ENCODE measurements at regions not wholly inside any gene's neighbourhood (a gene's known extent, or its start where the extent isn't known, plus 50 kb on each side); places are given as distances from the start of the nearest gene placed in this dataset.
A peak's percentile ranks its signal among the peaks of the same experiment; 100 is the strongest.

DNA sequence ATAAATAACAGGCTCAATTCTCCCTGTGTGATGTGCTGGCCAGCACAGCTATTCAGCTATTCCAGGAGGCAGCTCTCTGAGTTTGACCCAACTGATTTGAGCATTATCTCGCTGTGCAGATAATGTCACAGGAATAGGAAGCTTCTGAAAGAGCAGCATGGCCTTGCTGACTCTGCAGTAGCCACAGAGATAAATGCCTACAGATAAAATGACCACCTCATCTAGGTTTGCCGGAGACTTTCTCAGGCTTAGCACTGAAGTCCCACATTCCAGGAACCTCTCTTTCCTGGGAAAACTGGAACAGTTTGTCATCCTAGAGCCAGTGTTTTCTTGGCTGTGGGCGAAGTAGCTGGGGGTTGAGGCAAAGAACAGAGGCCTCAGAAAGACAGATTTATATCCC lies 98.9 kb downstream of the MRPL39 start (continued):
- no peak for TF ChIP-seq EZH2phosphoT487 (IDR thresholded peaks at IDR 0.05; ENCODE audit: unreplicated experiment)
- TF ChIP-seq, protein P1, sequence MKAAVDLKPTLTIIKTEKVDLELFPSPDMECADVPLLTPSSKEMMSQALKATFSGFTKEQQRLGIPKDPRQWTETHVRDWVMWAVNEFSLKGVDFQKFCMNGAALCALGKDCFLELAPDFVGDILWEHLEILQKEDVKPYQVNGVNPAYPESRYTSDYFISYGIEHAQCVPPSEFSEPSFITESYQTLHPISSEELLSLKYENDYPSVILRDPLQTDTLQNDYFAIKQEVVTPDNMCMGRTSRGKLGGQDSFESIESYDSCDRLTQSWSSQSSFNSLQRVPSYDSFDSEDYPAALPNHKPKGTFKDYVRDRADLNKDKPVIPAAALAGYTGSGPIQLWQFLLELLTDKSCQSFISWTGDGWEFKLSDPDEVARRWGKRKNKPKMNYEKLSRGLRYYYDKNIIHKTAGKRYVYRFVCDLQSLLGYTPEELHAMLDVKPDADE (IDR thresholded peaks at IDR 0.05) = no peak

DNA sequence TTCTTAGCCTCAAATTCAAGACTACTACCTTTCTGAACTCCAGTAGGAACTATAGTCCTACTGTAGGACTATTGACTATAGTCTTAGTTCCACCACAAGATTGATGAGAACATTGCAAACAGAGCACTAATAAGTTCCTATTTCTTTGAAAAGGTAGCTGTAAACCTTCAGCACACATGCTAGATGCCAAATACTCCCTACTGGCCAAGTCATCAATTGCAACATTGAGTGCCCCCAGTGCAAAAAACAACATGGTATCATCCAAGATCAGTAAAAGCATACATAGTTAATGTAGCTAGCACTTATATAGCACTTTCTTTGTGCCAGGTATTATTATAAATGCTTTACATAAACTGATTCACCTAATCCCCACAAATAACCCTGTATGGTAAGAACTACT lies 99.8 kb downstream of the MRPL39 start:
- H3K9me3 Mint-ChIP-seq = no peaks in the 10 kb centered on the region; the same call in 2 of the 3 replicates
- H3K4me1 Mint-ChIP-seq = peaks cover 4% of the 10 kb centered on the region; the same call in 1 of the 3 replicates
- TF ChIP-seq, protein P2, sequence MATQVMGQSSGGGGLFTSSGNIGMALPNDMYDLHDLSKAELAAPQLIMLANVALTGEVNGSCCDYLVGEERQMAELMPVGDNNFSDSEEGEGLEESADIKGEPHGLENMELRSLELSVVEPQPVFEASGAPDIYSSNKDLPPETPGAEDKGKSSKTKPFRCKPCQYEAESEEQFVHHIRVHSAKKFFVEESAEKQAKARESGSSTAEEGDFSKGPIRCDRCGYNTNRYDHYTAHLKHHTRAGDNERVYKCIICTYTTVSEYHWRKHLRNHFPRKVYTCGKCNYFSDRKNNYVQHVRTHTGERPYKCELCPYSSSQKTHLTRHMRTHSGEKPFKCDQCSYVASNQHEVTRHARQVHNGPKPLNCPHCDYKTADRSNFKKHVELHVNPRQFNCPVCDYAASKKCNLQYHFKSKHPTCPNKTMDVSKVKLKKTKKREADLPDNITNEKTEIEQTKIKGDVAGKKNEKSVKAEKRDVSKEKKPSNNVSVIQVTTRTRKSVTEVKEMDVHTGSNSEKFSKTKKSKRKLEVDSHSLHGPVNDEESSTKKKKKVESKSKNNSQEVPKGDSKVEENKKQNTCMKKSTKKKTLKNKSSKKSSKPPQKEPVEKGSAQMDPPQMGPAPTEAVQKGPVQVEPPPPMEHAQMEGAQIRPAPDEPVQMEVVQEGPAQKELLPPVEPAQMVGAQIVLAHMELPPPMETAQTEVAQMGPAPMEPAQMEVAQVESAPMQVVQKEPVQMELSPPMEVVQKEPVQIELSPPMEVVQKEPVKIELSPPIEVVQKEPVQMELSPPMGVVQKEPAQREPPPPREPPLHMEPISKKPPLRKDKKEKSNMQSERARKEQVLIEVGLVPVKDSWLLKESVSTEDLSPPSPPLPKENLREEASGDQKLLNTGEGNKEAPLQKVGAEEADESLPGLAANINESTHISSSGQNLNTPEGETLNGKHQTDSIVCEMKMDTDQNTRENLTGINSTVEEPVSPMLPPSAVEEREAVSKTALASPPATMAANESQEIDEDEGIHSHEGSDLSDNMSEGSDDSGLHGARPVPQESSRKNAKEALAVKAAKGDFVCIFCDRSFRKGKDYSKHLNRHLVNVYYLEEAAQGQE (IDR thresholded peaks at IDR 0.05; ENCODE audit: unreplicated experiment) = no peak
- TF ChIP-seq, protein P3, sequence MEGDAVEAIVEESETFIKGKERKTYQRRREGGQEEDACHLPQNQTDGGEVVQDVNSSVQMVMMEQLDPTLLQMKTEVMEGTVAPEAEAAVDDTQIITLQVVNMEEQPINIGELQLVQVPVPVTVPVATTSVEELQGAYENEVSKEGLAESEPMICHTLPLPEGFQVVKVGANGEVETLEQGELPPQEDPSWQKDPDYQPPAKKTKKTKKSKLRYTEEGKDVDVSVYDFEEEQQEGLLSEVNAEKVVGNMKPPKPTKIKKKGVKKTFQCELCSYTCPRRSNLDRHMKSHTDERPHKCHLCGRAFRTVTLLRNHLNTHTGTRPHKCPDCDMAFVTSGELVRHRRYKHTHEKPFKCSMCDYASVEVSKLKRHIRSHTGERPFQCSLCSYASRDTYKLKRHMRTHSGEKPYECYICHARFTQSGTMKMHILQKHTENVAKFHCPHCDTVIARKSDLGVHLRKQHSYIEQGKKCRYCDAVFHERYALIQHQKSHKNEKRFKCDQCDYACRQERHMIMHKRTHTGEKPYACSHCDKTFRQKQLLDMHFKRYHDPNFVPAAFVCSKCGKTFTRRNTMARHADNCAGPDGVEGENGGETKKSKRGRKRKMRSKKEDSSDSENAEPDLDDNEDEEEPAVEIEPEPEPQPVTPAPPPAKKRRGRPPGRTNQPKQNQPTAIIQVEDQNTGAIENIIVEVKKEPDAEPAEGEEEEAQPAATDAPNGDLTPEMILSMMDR (conservative IDR thresholded peaks at IDR 0.05; ENCODE audit: low read depth in 2 of 2) = 0 out of 4 replicates have a peak, but pooled peaks have one; percentile 7 to 21

DNA sequence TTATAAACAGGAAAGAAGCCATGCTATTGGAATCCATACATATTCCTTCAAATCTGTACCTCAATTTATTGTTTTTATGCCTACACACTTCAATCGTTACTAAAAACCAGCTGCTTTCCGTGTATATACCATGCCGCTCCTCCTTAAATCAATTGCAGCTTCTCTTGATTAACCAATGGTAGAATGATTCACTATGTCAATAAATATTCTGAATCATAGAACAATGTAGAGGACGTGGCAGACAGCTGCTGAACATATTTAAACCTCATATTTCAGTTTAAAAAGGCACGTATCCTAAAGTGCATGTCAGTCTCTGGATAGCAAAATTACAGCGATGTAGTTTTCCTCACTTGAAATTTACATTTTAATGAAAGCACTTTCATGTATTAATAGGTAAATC lies 100.4 kb downstream of the MRPL39 start:
- TF ChIP-seq, protein P3 (conservative IDR thresholded peaks at IDR 0.05; ENCODE audit: low read depth in 2 of 2) = no peak
- Mint-ChIP-seq H3K27ac (no peak overlapping the region), H3K4me3 (no peak overlapping the region), H3K27me3 (ENCODE audit: insufficient read depth, low read depth, poor library complexity) (no peaks in the 10 kb centered on the region), H3K4me1 (no peaks in the 10 kb centered on the region; the same call in 2 of the 3 replicates), H3K9me3 (no peaks in the 10 kb centered on the region; the same call in 1 of the 3 replicates), H3K36me3 (ENCODE audit: low read depth) (no peaks in the 10 kb centered on the region)
- no peak for ATAC-seq
- H3K27ac ChIP-seq (ENCODE audit: low read depth) = no peak overlapping the region
- H2AFZ ChIP-seq = no peak overlapping the region
- H3F3A ChIP-seq (replicated peaks; ENCODE audit: low read depth) = no peaks in the 10 kb centered on the region
- H3K4me3 ChIP-seq = no peak overlapping the region
- DNase-seq (ENCODE audit: low spot score) = no peak
- H3K4me2 ChIP-seq = no peak overlapping the region
- no peaks in the 10 kb centered on the region for H3K4me1 ChIP-seq (ENCODE audit: insufficient read depth)
- H3K36me3 ChIP-seq (ENCODE audit: insufficient read depth) = no peaks in the 10 kb centered on the region
- H3K9me2 ChIP-seq (ENCODE audit: insufficient read depth) = 0 out of 2 replicates have a peak, but pooled peaks cover 9% of the 10 kb centered on the region
- H3K79me2 ChIP-seq (replicated peaks; ENCODE audit: insufficient read depth) = no peaks in the 10 kb centered on the region
- no peaks in the 10 kb centered on the region for H3K27me3 ChIP-seq (ENCODE audit: insufficient read depth)
- H4K20me1 ChIP-seq (replicated peaks; ENCODE audit: insufficient read depth) = no peaks in the 10 kb centered on the region

More for the DNA sequence above, 99.8 kb downstream of the MRPL39 start:
- Histone ChIP-seq H3K4me2 (no peak overlapping the region), H2AFZ (no peak overlapping the region), H4K20me1 (replicated peaks; ENCODE audit: insufficient read depth) (no peaks in the 10 kb centered on the region), H3K9me2 (ENCODE audit: insufficient read depth) (0 out of 2 replicates have a peak, but pooled peaks cover 6% of the 10 kb centered on the region), H3K79me2 (replicated peaks; ENCODE audit: insufficient read depth) (no peaks in the 10 kb centered on the region), H3K4me3 (no peak overlapping the region), H3K36me3 (ENCODE audit: insufficient read depth) (no peaks in the 10 kb centered on the region), H3K27ac (ENCODE audit: low read depth) (no peak overlapping the region), H3K27me3 (ENCODE audit: insufficient read depth) (no peaks in the 10 kb centered on the region), H3K4me1 (ENCODE audit: insufficient read depth) (0 out of 2 replicates have a peak, but pooled peaks cover 3% of the 10 kb centered on the region), H3F3A (replicated peaks; ENCODE audit: low read depth) (no peaks in the 10 kb centered on the region)
- H3K36me3 Mint-ChIP-seq (ENCODE audit: low read depth) = no peaks in the 10 kb centered on the region
- no peaks in the 10 kb centered on the region for H3K27me3 Mint-ChIP-seq (ENCODE audit: insufficient read depth, low read depth, poor library complexity)
- peak; percentile 39 for DNase-seq (ENCODE audit: low spot score)
- ATAC-seq = peak; percentile 57
- H3K4me3 Mint-ChIP-seq = no peak overlapping the region
- H3K27ac Mint-ChIP-seq = no peak overlapping the region

Data from GM23338 (cell line).